Stimulated activated CD4-positive, alpha-beta T cell treated with anti-CD3 and anti-CD28 coated beads, Interleukin-2, amount 100 ng/mL, for 4 hours (primary cell): ENCODE measurements at regions not wholly inside any gene's neighbourhood (a gene's known extent, or its start where the extent isn't known, plus 50 kb on each side); places are given as distances from the start of the nearest gene placed in this dataset.
"Not testable (repeated sequence)": the region's sequence is repeated elsewhere in the genome, so short reads cannot be mapped to it uniquely, and the experiment has no call there.

Experiments used
- DNase-seq: peaks from one replicate; pipeline ENCODE4 v3.0.0-alpha.2; 2020; ENCODE audit warnings: low read depth

DNA sequence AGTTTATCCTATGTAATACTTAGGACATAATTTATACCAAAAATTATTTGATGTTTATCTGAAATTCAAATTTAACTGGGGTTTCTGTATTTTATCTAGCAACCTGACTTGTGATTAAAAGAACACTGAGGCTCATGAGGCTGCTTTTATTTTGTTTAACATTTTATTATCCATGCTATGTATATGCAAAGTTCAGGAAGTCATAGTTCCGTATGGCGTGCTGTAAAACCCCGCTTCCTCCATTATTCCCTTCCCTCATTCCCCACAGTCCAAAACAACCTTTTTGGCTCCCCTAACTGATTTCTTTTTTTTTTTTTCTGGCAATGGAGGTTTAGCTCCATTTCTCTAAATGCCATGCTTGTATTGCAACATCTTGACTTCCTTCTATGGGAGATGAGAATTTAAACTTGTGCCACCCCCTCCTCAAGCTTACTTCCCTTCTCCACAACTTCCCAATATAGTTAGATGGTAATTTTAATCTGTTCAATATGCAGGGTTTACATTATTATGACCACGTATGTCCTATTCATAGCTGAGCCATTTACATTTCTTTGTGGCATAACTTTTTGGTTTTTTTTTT lies 138.0 kb upstream of the DNAH14 start:
- DNase-seq, result no peak

DNA sequence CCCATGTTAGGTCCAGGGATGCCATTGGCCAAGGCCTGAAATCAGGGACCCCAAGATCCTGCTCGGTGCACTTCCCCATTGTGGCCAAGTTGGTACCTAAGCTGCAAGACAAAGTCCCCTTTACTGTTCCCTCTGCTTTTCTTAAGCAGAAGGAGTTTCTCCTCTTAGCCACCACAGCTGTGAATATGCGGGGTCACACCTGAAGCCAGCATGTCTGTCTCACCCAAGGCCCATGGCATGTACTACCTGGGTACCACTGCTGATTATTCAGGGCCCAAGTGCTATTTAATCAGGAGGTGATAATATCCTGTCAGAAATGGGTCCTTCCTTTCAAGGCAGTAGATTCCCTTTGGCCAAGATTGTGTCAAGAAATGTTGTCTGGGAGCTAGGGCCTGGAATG lies 133.9 kb upstream of the DNAH14 start:
- DNase-seq, result no peak

DNA sequence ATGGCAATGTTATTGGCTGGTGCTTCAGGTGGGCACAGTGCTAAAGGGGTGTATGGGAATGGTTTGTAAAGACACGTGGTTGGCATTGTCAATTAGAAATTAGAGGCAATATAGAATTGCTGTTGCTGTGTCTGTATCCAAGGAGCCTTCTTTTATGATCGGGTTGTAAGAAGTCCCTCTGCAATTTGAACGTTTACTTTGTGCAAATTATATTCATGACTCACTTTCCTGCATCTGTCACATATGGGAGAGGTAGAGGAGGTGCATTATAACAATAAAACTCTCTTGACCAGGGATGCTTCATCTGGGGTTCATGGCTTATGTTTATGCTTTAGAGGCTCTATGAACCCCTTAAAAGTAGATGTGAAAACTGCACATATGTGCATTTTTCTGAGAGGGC lies 130.4 kb upstream of the DNAH14 start:
- DNase-seq, result no peak

DNA sequence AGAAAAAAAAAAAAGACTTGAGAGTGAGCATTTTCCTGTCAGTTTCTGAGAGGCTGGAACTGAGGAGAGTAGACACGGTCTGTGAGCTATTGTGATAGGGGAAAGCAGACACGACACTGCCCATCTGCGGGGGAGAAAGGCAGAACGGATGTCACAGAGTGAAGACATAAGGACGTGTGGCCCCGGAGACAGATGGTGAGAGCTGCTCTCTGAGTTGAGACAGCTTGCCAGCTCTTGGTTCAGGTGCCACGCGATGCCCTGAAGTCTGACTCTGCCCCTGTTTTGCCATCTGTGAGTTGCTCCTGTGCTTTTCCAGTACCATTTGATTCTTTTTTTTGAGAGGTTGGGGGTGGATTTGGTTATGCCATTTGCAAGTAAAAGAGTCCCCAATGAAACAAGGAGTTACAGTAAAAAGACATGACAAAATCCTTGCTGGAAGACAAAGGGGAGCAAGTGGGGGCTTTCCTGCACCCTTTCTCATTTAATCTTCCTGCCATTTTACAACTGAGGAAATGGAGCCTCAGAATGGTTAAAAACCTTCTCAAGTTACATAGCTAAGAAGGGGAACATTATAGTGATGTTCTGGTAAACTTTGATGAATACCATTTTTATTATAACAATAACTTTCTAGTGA lies 128.9 kb upstream of the DNAH14 start:
- DNase-seq, result no peak

DNA sequence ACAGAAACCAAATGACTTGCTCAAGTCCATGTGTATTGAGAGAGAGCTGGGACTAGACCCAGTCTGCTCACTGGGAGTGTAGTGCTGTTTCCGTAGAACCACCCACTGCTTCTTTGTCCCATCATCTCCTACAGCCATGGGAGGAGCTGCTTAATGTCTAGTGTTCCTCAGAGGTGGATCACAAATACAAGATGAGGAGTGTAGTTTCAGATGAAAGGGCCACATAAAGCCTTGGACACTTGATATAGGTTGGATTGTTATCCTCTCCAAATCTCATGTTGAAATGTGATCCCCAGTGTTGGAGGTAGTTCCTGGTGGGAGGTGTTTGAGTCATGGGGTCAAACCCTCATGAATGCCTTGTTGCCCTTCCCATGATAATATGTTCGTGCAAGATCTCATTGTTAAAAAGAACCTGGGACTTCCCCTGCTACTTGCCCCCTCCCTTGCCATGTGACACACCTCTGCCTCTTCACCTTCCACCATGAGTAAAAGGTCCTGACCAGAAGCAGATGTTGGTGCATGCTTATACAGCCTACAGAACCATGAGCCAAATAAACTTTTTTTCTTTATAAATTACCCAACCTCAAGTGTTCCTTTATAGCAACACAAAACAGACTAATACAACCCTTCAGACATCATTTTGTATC lies 127.5 kb upstream of the DNAH14 start:
- no peak for DNase-seq

DNA sequence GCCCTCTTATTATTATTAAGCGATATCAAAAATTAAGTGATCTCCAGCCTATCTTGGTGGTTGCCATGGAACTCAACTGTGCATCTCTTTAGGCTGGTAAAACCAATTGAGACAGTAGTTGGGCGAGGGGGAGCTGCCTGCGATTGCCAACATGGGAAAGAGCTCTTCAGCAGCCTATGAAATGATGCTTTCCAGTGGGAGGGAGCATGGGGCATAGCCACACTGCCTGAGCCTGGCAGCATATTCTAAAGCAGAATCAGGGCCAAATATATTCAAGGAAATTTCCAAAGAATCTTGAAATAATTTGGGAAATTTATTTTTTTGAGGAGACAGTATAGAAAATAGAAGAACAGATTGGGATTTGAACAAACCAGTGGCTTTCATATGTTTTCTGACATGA lies 126.9 kb upstream of the DNAH14 start:
- no peak for DNase-seq

DNA sequence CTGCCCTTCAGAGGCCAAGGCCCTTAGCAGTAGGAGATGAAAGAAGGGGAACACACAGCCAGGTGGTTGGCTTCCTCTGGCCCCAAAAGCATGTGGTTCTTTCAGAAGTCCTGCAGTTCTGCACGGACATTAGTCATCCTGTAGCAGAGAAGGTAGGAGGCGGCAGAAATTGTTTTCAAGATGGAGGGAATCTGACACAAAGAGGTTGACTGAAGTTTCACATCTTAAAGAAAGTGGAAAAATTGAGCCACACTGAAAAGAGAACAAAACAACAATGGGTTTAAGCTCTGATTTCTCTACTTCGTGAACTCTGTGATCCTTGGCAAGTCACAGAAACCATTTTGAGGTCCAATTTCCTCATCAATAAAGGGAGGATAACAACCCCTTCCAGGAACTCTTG lies 125.3 kb upstream of the DNAH14 start:
- no peak for DNase-seq

DNA sequence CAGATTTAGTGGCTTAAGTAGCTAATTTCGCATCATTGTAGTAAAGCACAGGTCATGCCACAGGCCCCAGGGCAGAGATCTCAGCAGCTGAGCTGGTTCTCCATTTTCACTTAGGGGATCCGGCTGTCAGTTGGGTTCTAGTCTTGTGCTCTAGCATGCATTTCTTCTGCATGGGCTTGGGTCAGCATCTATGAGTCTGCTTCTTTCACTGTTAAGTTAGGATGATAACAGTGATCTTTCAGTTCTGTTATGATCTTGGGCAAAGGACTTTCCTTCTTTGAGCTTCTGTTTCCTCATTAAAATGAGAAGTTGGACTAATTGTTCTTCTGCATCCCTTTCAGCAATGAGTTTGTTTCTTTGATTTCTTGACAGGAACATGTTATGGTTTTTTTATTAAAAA lies 123.6 kb upstream of the DNAH14 start:
- no peak for DNase-seq

DNA sequence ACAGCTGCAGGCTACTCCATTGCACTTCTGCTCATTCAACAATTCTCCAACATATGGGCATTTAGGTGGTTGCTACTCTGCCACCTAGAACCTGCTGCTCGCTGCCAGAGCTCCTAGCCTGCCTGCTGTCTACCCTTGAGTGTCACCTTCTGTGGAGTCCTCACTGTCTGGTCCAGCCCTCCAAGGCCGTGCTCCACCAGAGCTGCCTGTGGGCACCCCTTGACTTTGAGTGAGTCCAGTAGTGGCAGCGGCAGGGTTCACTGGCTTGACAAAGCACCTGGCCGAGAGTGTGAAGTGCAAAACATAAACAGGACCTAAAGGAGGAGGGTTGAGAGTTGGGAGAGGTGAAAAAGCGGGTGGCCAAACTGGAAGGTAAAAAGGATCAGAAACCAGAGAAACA lies 120.3 kb upstream of the DNAH14 start:
- DNase-seq, result no peak

DNA sequence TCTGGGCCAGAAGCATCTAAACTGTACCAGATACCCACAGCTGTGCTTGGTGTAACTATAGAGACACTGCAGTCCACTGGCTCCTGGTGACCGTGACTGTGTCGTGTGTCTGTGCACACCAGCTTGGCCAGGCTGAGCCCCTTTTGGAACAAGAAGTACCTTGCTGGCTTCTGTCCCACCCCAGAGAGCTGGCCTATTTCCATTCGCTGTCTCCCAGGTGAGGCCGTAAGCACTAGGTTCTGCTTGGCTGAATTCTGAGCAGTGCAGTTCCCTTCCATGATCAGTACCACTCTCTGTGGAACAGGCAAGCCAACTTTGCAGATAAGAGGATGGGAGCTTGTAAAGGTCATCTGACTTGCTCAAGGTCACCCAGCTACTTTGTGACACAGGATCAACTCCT lies 119.9 kb upstream of the DNAH14 start:
- no peak for DNase-seq

DNA sequence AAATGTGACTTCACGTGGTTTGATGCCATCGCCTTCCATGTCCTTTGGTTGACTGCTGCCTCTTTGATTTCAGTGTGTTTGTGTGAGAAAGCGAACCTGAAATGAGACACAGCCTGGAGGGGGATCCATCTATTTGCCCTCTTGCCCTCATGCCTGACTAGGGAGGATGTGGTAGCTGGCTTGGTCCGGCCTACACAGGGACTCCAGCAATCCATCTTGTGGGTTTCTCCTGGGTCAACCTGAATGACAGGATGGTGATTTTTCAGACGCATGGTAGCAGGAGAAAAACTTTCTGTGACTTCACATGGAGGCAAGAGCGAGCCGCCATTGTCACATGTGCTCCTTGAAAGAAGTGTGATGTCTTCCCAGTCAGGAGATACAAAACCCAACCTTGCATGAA lies 117.9 kb upstream of the DNAH14 start:
- DNase-seq, result no peak

DNA sequence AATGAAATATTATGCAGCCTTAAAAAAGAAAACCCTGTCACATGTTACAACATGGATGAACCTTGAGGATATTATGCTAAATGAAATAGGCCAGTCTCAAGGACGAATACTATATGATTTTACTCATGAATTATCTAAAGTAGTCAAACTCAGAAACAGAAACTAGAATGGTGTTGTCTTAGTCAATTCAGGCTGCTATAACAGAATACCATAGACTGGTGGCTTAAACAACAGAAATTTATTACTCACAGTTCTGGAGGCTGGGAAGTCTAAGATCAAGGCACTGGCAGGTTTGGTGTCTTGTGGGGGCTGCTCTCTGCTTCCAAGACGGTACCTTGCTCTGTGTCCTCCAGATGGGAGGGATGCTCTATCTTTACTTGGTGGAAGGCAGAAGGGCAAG lies 113.8 kb upstream of the DNAH14 start:
- DNase-seq, result no peak

DNA sequence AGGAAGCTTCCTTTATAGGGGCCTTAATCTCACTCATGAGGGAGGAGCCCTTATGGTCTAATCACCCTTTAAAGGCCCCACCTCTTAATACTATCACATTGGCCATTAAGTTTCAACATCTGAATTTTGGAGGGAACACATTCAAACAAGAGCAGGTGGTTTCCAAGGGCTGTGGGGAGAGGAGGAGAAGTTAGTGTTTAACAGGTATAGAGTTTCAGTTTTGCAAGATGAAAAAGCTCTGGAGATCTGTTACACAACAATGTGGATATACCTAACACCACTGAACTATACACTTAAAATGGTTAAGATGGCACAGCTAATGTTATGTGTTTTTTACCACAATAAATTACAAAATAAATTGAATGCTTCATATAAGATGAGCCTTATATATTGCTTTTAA lies 113.4 kb upstream of the DNAH14 start:
- DNase-seq, result no peak

DNA sequence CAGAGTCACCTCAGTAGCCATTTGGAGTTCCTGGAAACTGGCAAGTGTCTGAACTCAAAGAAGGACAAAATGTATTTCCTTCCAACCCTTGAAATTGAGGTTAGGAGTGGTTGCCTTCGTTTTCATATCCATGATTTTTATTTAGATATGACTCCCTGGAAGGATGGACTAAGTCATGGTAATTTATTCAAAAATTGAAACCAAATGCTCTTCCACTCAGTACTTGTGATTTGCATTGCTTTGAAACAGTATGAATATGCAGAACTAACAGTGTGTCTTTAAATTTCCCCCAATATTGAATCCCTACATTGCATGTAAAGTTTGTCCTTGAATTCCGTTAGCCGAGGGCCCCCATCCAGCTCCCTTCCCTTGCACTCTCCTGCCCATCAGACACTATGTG lies 112.1 kb upstream of the DNAH14 start:
- DNase-seq, result no peak

DNA sequence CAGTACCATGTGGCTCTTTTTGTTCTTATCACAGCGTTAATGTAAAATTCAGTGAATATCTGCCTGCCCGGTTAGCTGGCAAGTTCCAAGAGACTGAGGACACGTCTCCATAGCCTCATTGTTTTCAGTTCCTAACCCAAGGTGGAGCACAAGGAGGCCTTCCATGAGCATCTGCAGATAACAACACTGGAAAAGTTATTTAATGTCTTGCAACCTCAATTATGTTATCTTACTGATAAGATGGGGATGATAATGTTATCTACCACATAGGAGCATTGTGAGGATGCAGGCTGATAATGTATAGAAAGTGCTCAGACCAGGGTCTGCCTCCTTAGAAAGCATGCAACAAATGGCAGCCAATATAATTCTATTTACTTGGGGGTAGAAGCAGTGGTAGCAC lies 109.6 kb upstream of the DNAH14 start:
- no peak for DNase-seq

DNA sequence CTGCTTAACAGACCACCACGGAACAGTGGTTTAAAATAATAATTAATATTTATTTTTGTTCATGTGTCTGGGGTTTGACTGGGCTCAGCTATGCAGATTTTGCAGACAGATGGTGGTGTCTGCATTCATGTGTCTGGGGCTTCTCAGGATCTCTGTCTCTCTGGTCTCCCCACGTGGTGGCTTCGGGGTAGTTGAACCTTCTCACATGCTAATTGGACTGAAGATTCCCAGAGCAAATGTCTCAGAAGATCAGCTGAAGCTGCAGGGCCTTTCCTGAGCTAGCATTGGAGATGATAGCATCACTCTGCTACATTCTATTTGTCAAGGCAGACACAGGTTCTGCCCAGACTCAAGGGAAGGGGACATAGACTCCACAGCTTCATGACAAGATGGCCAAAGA lies 109.1 kb upstream of the DNAH14 start:
- no peak for DNase-seq

DNA sequence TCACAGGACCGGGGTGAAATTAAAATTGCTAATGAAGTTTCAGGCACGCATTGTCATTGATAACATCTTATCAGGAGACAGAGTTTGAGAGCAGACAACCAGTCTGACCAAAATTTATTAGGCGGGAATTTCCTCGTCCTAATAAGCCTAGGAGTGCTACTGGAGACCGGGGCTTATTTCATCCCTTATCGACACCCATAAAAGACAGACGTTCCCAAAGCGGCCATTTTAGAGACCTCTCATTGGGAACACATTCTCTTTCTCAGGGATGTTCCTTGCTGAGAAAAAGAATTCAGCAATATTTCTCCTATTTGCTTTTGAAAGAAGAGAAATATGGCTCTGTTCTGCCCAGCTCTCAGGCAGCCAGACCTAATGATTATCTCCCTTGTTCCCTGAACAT lies 107.7 kb upstream of the DNAH14 start:
- DNase-seq, result not testable (repeated sequence)

DNA sequence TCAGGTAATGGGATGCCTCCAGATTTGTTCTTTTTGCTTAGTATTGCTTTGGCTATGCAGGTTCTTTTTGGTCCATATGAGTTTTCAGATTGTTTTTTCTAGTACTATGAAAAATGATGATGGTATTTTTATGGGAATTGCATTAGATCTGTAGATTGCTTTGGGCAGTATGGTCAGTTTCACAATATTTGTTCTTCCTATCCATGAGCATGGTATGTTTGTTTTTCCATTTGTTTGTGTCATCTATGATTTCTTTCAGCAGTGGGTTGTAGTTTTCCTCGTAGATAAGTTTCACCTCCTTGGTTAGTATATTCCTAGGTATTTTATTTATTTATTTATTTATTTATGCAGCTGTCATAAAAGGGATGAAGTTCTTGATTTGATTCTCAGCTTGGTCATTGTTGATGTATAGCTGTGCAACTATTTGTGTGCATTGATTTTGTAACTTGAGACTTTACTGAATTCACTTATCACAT lies 103.9 kb upstream of the DNAH14 start:
- no peak for DNase-seq

DNA sequence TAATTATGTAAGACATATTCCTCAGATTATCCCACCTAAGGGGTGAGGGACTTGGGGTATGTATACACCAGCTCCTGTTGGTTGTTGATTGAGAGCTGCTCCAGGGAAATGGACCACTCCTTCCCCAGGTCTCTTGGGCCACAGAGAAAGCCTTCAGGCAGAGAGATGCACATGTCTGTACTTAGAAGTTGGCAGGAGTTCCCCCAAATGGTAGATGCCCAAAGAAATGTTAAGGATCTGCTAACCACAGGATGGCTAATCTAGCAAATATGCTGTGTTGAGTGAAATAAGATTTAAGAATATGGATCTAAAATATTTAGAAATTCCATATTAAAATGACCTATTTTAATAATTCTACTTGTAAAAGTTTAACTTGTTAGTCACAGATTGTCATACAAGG lies 100.8 kb upstream of the DNAH14 start:
- no peak for DNase-seq

DNA sequence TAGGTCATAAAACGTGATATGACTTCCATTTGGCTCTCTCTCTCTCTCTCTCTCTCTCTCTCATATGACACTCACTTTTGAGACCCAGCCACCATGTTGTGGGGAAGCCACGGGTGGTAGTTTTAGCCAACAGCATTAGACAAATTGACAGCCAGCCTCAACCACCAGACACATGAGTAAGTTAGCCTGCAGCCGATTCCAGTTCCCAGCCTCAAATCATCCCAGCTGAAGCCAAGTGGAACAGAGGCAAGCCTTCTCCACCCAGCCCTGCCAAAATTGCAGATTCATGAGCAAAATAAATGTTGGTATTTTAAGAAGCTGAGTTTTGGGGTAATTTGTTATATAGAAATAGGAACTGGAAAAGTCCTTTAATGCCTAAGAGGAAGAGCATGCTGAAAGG lies 98.0 kb upstream of the DNAH14 start:
- no peak for DNase-seq

DNA sequence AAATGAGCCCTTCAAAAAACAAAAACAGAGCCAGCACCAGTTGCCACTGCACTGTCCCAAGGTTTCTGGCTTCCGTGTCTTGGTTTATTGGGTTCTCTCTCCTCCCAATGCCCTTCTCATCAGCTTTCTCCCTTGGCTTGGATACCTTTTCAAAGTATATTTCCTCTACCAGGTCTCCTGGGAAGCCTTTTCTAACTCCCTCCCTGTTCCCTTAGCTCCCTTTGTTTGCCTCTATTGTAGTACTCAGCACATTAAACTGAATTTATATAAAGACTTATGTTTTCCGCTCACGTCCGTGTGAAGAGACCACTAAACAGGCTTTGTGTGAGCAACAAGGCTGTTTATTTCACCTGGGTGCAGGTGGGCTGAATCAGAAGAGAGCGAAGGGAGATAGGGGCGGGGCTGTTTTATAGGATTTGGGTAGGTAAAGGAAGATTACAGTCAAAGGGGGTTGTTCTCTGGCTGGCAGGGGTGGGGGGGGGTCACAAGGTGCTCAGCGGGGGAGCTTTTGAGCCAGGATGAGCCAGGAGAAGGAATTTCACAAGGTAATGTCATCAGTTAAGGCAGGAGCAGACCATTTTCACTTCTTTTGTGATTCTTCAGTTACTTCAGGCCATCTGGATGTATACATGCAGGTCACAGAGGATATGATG lies 89.7 kb upstream of the DNAH14 start:
- not testable (repeated sequence) for DNase-seq

DNA sequence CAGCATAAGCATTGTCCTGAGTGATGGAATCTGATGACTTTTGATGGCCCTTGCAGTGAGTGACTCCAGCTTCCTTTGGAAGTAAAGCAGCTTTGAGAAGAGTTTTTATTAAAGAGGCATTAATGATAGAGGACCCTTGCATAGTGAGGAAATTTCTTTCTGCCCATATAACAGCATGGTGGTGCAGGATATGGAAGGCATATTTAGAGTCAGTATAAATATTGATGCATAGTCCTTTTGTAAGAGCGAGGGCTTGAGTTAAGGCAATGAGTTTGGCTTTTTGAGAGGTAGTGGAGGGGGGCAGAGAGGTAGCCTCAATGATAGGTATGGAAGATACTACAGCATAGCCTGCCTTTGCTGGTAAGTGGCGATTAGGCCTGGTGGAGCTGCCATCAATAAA lies 87.7 kb upstream of the DNAH14 start:
- DNase-seq, result not testable (repeated sequence)
